B cell (primary cell): ENCODE measurements at regions not wholly inside any gene's neighbourhood (a gene's known extent, or its start where the extent isn't known, plus 50 kb on each side); places are given as distances from the start of the nearest gene placed in this dataset.

Experiments
- EZH2 ChIP-seq: IDR thresholded peaks from 2 replicates; pipeline ENCODE4 v1.6.1; 2012; ENCODE audit warnings: borderline replicate concordance, low read depth, mild to moderate bottlenecking, moderate library complexity, low read length; ENCODE audit not compliant: insufficient read depth, poor library complexity, severe bottlenecking
- TF ChIP-seq, protein P1 (sequence below): fragments of 200-600 bp; IDR thresholded peaks from one replicate; pipeline ENCODE4 v1.8.0; 2022; ENCODE audit warnings: antibody characterized with exemption, mild to moderate bottlenecking

DNA sequence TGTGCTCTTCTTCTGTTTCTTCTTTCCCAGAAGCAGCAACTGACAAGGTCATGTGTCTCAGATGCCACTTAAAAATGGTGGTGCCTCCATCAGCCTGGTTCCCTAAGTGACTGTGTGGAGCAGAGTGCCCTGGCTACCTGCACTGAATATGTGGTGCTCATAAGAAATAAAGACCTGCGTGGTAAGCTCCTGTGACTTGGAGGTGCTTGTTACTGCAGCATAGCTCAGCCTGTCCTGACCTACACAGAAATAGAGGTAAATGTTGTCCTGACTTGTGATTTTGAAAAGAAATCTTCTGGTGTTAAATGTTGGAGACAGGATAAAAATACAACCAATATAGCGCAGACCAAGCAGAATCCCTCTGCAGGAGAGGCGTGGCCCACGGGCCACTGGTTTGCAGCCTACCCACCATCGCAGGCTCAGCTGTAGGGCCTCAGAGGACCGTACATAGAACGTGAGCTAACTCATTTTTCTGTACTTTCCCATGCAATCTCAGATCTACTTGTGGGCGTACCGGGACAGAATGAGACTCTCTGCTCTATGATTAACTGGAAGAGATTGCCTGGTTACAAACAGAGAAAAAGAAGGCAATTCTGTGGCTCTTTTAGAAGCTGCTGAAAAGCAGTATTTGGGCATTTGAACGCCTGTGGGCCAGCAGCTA is 79.4 kb upstream of the UNC5A start:
- TF ChIP-seq, protein P1, sequence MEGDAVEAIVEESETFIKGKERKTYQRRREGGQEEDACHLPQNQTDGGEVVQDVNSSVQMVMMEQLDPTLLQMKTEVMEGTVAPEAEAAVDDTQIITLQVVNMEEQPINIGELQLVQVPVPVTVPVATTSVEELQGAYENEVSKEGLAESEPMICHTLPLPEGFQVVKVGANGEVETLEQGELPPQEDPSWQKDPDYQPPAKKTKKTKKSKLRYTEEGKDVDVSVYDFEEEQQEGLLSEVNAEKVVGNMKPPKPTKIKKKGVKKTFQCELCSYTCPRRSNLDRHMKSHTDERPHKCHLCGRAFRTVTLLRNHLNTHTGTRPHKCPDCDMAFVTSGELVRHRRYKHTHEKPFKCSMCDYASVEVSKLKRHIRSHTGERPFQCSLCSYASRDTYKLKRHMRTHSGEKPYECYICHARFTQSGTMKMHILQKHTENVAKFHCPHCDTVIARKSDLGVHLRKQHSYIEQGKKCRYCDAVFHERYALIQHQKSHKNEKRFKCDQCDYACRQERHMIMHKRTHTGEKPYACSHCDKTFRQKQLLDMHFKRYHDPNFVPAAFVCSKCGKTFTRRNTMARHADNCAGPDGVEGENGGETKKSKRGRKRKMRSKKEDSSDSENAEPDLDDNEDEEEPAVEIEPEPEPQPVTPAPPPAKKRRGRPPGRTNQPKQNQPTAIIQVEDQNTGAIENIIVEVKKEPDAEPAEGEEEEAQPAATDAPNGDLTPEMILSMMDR: no peak
- no peak for TF ChIP-seq EZH2
